Peyer's patch (tissue), 4 donors: ENCODE measurements at regions not wholly inside any gene's neighbourhood (a gene's known extent, or its start where the extent isn't known, plus 50 kb on each side); places are given as distances from the start of the nearest gene placed in this dataset.

Source experiments
- POLR2A ChIP-seq, 2 donors: fragments of 450-650 bp; IDR thresholded peaks; one replicate each; pipeline ENCODE4 v1.5.1; 2017; ENCODE audit warnings: antibody characterized with exemption in 2 of 2, mild to moderate bottlenecking in 2 of 2, moderate library complexity in 2 of 2
- TF ChIP-seq, protein P1 (sequence below), 6 experiments: fragments of 450-650 bp in 4 of 6; fragments of 200-600 bp in 2 of 6; sonication (generic) in 1 of 6; IDR thresholded peaks; one replicate each; pipeline ENCODE4 v1.5.1; 2017 to 2019; ENCODE audit warnings: antibody characterized with exemption in 6 of 6, mild to moderate bottlenecking in 3 of 6, moderate library complexity in 1 of 6

DNA sequence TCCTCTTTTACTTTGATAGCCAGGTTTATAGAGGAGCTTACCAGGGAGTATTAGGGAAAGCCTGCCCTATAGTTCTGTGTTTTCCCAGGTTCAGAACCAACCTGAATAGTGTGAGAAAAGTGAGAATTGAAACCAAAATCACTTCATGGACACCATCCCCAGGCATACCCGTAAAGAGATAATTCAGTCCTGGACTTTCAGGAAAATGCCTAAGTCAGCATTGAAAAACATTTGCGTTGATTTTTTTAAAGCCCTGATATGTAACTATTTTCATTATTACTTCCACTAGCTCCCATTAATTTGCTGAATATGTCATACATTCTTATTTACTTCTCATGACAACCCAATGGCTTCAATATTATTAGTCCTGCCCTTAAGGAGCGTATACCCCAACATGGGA lies 77.4 kb upstream of the TCF21 start:
- TF ChIP-seq, protein P1, sequence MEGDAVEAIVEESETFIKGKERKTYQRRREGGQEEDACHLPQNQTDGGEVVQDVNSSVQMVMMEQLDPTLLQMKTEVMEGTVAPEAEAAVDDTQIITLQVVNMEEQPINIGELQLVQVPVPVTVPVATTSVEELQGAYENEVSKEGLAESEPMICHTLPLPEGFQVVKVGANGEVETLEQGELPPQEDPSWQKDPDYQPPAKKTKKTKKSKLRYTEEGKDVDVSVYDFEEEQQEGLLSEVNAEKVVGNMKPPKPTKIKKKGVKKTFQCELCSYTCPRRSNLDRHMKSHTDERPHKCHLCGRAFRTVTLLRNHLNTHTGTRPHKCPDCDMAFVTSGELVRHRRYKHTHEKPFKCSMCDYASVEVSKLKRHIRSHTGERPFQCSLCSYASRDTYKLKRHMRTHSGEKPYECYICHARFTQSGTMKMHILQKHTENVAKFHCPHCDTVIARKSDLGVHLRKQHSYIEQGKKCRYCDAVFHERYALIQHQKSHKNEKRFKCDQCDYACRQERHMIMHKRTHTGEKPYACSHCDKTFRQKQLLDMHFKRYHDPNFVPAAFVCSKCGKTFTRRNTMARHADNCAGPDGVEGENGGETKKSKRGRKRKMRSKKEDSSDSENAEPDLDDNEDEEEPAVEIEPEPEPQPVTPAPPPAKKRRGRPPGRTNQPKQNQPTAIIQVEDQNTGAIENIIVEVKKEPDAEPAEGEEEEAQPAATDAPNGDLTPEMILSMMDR (IDR thresholded peaks at IDR 0.05) = no peak
- no peak for TF ChIP-seq POLR2A (IDR thresholded peaks at IDR 0.05)
